ENCODE measurements at regions not wholly inside any gene's neighbourhood (a gene's known extent, or its start where the extent isn't known, plus 50 kb on each side); places are given as distances from the start of the nearest gene placed in this dataset.

- no peak for DNase-seq (ENCODE audit: low read depth, low spot score)
- no peak for TF ChIP-seq CTCF (IDR thresholded peaks at IDR 0.05; ENCODE audit: insufficient read depth, low read length, missing control alignments)
- ChIA-PET POLR2A (no interaction called here), CTCF (interaction anchor here (1.8 to 2.1 kb wide), 2 partner anchors 12 to 499 kb away, joined by 5 to 7 read pairs; no protein-coding TSS in a partner anchor)
- no peak overlapping the region for H3K4me3 ChIP-seq (ENCODE audit: low read depth, low read length)
These were observed 267.8 kb downstream of the INSIG2 start for GRCh38 chr2:118356051-118356450.

- ChIA-PET CTCF (interaction anchor here (1.0 to 2.4 kb wide), 2 partner anchors 33 to 130 kb away, joined by 3 to 5 read pairs; no protein-coding TSS in a partner anchor), POLR2A (no interaction called here)
- DNase-seq (ENCODE audit: low read depth, low spot score), result no peak
- no peak overlapping the region for H3K4me3 ChIP-seq (ENCODE audit: low read depth, low read length)
- TF ChIP-seq CTCF (IDR thresholded peaks at IDR 0.05; ENCODE audit: insufficient read depth, low read length, missing control alignments), result no peak
These were observed 263.5 kb downstream of the INSIG2 start for GRCh38 chr2:118351796-118352195.

GRCh38 chr2:118350621-118351020 is 262.4 kb downstream of the INSIG2 start:
- CTCF ChIA-PET, result interaction anchor here (2.4 kb wide), 1 partner anchor 129 kb away, joined by 5 read pairs; no protein-coding TSS in a partner anchor
- POLR2A ChIA-PET, result no interaction called here
- H3K4me3 ChIP-seq (ENCODE audit: low read depth, low read length), result no peak overlapping the region
- DNase-seq (ENCODE audit: low read depth, low spot score), result no peak
- TF ChIP-seq CTCF (IDR thresholded peaks at IDR 0.05; ENCODE audit: insufficient read depth, low read length, missing control alignments), result no peak

GRCh38 chr2:118349365-118349764 is 261.1 kb downstream of the INSIG2 start:
- DNase-seq (ENCODE audit: low read depth, low spot score), result no peak
- TF ChIP-seq CTCF (IDR thresholded peaks at IDR 0.05; ENCODE audit: insufficient read depth, low read length, missing control alignments), result no peak
- ChIA-PET CTCF (interaction anchor here (2.6 kb wide), 1 partner anchor 506 kb away, joined by 7 read pairs; no protein-coding TSS in a partner anchor), POLR2A (no interaction called here)
- H3K4me3 ChIP-seq (ENCODE audit: low read depth, low read length), result no peak overlapping the region

GRCh38 chr2:118348380-118349034 is 260.2 kb downstream of the INSIG2 start:
- ChIA-PET POLR2A (no interaction called here), CTCF (interaction anchor here (1.7 to 2.6 kb wide), 2 partner anchors 127 to 507 kb away, joined by 5 to 7 read pairs; no protein-coding TSS in a partner anchor)
- no peak overlapping the region for H3K4me3 ChIP-seq (ENCODE audit: low read depth, low read length)
- no peak for TF ChIP-seq CTCF (IDR thresholded peaks at IDR 0.05; ENCODE audit: insufficient read depth, low read length, missing control alignments)
- no peak for DNase-seq (ENCODE audit: low read depth, low spot score)

- DNase-seq (ENCODE audit: low read depth, low spot score), result no peak
- TF ChIP-seq CTCF (IDR thresholded peaks at IDR 0.05; ENCODE audit: insufficient read depth, low read length, missing control alignments), result no peak
- ChIA-PET POLR2A (no interaction called here), CTCF (no interaction called here)
- H3K4me3 ChIP-seq (ENCODE audit: low read depth, low read length), result no peak overlapping the region
These were observed 257.2 kb downstream of the INSIG2 start for GRCh38 chr2:118345465-118345864.

Measured in AG04449 (cell line).